Activated CD4-positive, alpha-beta T cell treated with anti-CD3 and anti-CD28 coated beads, Interleukin-2, amount 50 U/mL, for 48 hours (primary cell): ENCODE measurements at regions not wholly inside any gene's neighbourhood (a gene's known extent, or its start where the extent isn't known, plus 50 kb on each side); places are given as distances from the start of the nearest gene placed in this dataset.
"Not testable (repeated sequence)": the region's sequence is repeated elsewhere in the genome, so short reads cannot be mapped to it uniquely, and the experiment has no call there.

Experiments
- DNase-seq, 2 experiments: peaks; one replicate each; pipeline ENCODE4 v3.0.0-alpha.2; 2020

DNA sequence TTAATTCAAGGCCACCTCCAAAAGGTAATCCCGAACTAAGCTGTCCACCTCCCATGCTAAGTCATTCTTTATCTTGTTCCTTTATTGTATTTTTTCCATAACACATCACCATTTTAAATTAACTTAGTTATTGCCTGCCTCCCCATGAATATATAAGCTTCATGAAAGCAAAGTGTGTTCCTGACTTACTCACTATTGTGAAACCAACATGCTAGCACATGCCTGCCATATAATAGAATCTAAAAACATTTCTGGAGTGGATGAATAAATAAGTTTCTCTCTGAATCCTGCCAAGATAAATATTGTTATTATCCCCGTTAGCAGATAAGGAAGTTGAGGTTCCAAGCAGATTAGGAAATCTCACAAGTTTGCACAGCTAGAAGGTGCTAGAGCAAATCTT lies 98.7 kb upstream of the RRN3 start:
- not testable (repeated sequence) for DNase-seq

- not testable (repeated sequence) for DNase-seq
Measured at GRCh38 chr16:15192197-15192596, 98.1 kb upstream of the RRN3 start.

DNA sequence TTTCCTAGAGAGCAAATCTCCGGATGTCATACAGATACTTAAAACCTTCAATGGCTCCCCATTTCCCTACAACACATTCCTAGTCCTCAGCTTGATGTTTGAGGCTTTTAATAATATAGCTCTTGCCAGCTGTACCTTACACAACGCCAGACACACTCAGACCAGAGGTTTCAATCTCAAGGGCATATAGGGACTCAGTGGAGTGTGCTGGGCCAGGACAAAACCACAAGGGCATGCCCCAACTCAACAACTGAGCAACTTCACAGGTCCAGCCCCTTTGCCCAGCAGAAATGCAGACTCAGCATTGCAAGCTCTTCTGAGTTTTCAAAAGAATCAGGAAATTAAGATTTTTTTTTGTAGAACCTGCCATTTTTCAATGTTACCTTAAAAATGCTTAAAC lies 95.4 kb upstream of the RRN3 start:
- not testable (repeated sequence) for DNase-seq
